A549 (cell line): ENCODE measurements at regions not wholly inside any gene's neighbourhood (a gene's known extent, or its start where the extent isn't known, plus 50 kb on each side); places are given as distances from the start of the nearest gene placed in this dataset.
A peak's percentile ranks its signal among the peaks of the same experiment; 100 is the strongest.

Experiments used
- ATAC-seq, 2 experiments: fragments of 200-7000 bp in 1 of 2; fragments of >200 bp in 1 of 2; cut with Nextera tagmentation in 1 of 2; cut with Tn5 transposase in 1 of 2; 3 replicates each; pipeline versions ENCODE4 v1.8.0 to v1.9.1; 2018 to 2020; ENCODE audit warnings: mild to moderate bottlenecking in 1 of 2, moderate library complexity in 1 of 2
- CTCF ChIA-PET: fragments of 300-600 bp; sonication (Branson Sonifier 250); formaldehyde crosslinking; extraction: SDS; loops from one replicate; lab custom pipeline; 2021; ENCODE audit warnings: antibody characterized with exemption, inconsistent platforms; lab: Yijun Ruan, JAX
- POLR2A ChIA-PET: fragments of 350-600 bp; formaldehyde crosslinking; extraction: SDS; loops from one replicate; lab custom pipeline; 2021; ENCODE audit warnings: antibody characterized with exemption, inconsistent platforms; lab: Yijun Ruan, JAX
- DNase-seq, 2 experiments: peaks; one replicate each; pipeline versions ENCODE4 v3.0.0 to v3.0.0-alpha.2; 2011 to 2016; ENCODE audit warnings: low read depth in 1 of 2, low spot score in 1 of 2
- FAIRE-seq: peaks from 2 replicates; lab custom pipeline; 2011; peaks lifted over from hg19 to GRCh38; lab: Jason Lieb, UNC
- H3K27ac ChIP-seq, 2 experiments: fragments of >200 bp; sonication (Bioruptor Twin); formaldehyde crosslinking; 3 replicates each; pipeline ENCODE4 v1.5.1; 2016 to 2017
- H3K4me1 ChIP-seq: fragments of >200 bp; sonication (Bioruptor Twin); formaldehyde crosslinking; 3 replicates; pipeline ENCODE4 v1.6.1; 2016
- H3K4me2 ChIP-seq: fragments of >200 bp; sonication (Bioruptor Twin); formaldehyde crosslinking; 3 replicates; pipeline ENCODE4 v1.6.1; 2016
- H3K4me3 ChIP-seq: fragments of >200 bp; sonication (Bioruptor Twin); formaldehyde crosslinking; 3 replicates; pipeline ENCODE4 v1.5.1; 2016
- H3K9me3 ChIP-seq: fragments of >200 bp; sonication (Bioruptor Twin); formaldehyde crosslinking; 3 replicates; pipeline ENCODE4 v1.6.1; 2016
- BHLHE40 ChIP-seq: IDR thresholded peaks from 2 replicates; pipeline ENCODE4 v1.6.1; 2012; ENCODE audit warnings: low read depth, low read length, inconsistent platforms
- CBX2 ChIP-seq: fragments of 200-600 bp; sonication (generic); IDR thresholded peaks from 2 replicates; pipeline ENCODE4 v1.6.1; 2016; ENCODE audit warnings: low read depth, mild to moderate bottlenecking, borderline replicate concordance
- CBX8 ChIP-seq: fragments of 200-600 bp; sonication (generic); IDR thresholded peaks from 2 replicates; pipeline ENCODE4 v1.6.1; 2016
- CEBPB ChIP-seq, 2 experiments: fragments of >200 bp in 1 of 2; sonication (Bioruptor Twin) in 1 of 2; formaldehyde crosslinking in 1 of 2; IDR thresholded peaks; 2 replicates each; pipeline ENCODE4 v1.6.1; 2012 to 2016
- EHF ChIP-seq: fragments of 250-450 bp; sonication (Bioruptor Pico); IDR thresholded peaks from 2 replicates; pipeline ENCODE4 v1.5.0; 2020; ENCODE audit warnings: mild to moderate bottlenecking
- ESRRA ChIP-seq: fragments of 150-350 bp; IDR thresholded peaks from 2 replicates; pipeline ENCODE4 v1.6.1; 2014; ENCODE audit warnings: mild to moderate bottlenecking, low read length, borderline replicate concordance
- FOSB ChIP-seq: fragments of 250-450 bp; sonication (Bioruptor Pico); IDR thresholded peaks from 2 replicates; pipeline ENCODE4 v1.5.0; 2020; ENCODE audit warnings: mild to moderate bottlenecking, moderate library complexity
- FOSL2 ChIP-seq, 2 experiments: fragments of 450-650 bp in 1 of 2; fragments of >200 bp in 1 of 2; sonication (Bioruptor Twin) in 1 of 2; formaldehyde crosslinking; IDR thresholded peaks; 2 replicates each; pipeline versions ENCODE4 v1.5.0 to v1.6.1; 2016 to 2020; ENCODE audit warnings: mild to moderate bottlenecking in 1 of 2, moderate library complexity in 1 of 2
- GATA3 ChIP-seq: IDR thresholded peaks from 2 replicates; pipeline ENCODE4 v1.6.1; 2012; ENCODE audit warnings: borderline replicate concordance
- HOXB13 ChIP-seq: fragments of 250-450 bp; sonication (Bioruptor Pico); IDR thresholded peaks from 2 replicates; pipeline ENCODE4 v1.5.0; 2020; ENCODE audit warnings: low read depth, mild to moderate bottlenecking, moderate library complexity
- JUN ChIP-seq, 2 experiments: fragments of >200 bp; sonication (Bioruptor Twin); formaldehyde crosslinking; IDR thresholded peaks; 2 replicates in 1 of 2; 3 replicates in 1 of 2; pipeline ENCODE4 v1.6.1; 2016 to 2017
- MAFK ChIP-seq: fragments of 450-650 bp; IDR thresholded peaks from 2 replicates; pipeline ENCODE4 v1.6.1; 2014; ENCODE audit not compliant: partially characterized antibody
- MAZ ChIP-seq: fragments of 150-350 bp; IDR thresholded peaks from 2 replicates; pipeline ENCODE4 v1.6.1; 2014; ENCODE audit warnings: antibody characterized with exemption, low read depth, low read length, borderline replicate concordance
- MYC ChIP-seq: IDR thresholded peaks from 2 replicates; pipeline ENCODE4 v1.6.1; 2012; ENCODE audit warnings: mild to moderate bottlenecking, inconsistent platforms, low read length, improper control_type of control experiment, borderline replicate concordance
- NFE2L2 ChIP-seq: fragments of 150-350 bp; conservative IDR thresholded peaks from 2 replicates; pipeline ENCODE4 v1.6.1; 2014; ENCODE audit warnings: low read length
- NR3C1 ChIP-seq: fragments of >200 bp; sonication (Bioruptor Twin); formaldehyde crosslinking; IDR thresholded peaks from 3 replicates; pipeline ENCODE4 v1.6.1; 2017
- RAD21 ChIP-seq, 2 experiments: fragments of >200 bp in 1 of 2; sonication (Bioruptor Twin) in 1 of 2; formaldehyde crosslinking in 1 of 2; IDR thresholded peaks in 1 of 2; conservative IDR thresholded peaks in 1 of 2; 2 replicates in 1 of 2; 3 replicates in 1 of 2; pipeline ENCODE4 v1.6.1; 2012 to 2018; ENCODE audit warnings: inconsistent platforms in 1 of 2
- RCOR1 ChIP-seq: fragments of 150-350 bp; IDR thresholded peaks from 2 replicates; pipeline ENCODE4 v1.6.1; 2014; ENCODE audit warnings: antibody characterized with exemption, low read length, low read depth
- RFX5 ChIP-seq: fragments of 450-650 bp; IDR thresholded peaks from 2 replicates; pipeline ENCODE4 v1.7.1; 2014; ENCODE audit warnings: antibody characterized with exemption, mild to moderate bottlenecking, moderate library complexity
- RNF2 ChIP-seq: fragments of 200-600 bp; sonication (generic); IDR thresholded peaks from 2 replicates; pipeline ENCODE4 v1.6.1; 2016; ENCODE audit warnings: low read depth, mild to moderate bottlenecking, antibody characterized with exemption, moderate library complexity, borderline replicate concordance
- SMC3 ChIP-seq: fragments of >200 bp; sonication (Bioruptor Twin); formaldehyde crosslinking; IDR thresholded peaks from 3 replicates; pipeline ENCODE4 v1.6.1; 2018; ENCODE audit warnings: inconsistent platforms
- SREBF2 ChIP-seq: fragments of 450-650 bp; IDR thresholded peaks from 2 replicates; pipeline ENCODE4 v1.6.1; 2014; ENCODE audit warnings: mild to moderate bottlenecking, moderate library complexity
- TFCP2L1 ChIP-seq: fragments of 250-450 bp; sonication (Bioruptor Pico); IDR thresholded peaks from 2 replicates; pipeline ENCODE4 v1.5.0; 2021; ENCODE audit warnings: mild to moderate bottlenecking
- WGBS: methylation state at CpG from one replicate; pipeline ENCODE4 v1.1.6; 2017; ENCODE audit errors: missing lambda C conversion rate; 5-methylcytosine and 5-hydroxymethylcytosine counted together
- TF ChIP-seq, protein P1 (sequence below): fragments of >200 bp; sonication (Bioruptor Twin); formaldehyde crosslinking; IDR thresholded peaks from 3 replicates; pipeline ENCODE4 v1.6.1; 2016
- TF ChIP-seq, protein P2 (sequence below): fragments of >200 bp; sonication (Bioruptor Twin); formaldehyde crosslinking; IDR thresholded peaks from 3 replicates; pipeline ENCODE4 v1.5.1; 2016
- TF ChIP-seq, protein P3 (sequence below): fragments of >200 bp; sonication (Bioruptor Twin); formaldehyde crosslinking; IDR thresholded peaks from 2 replicates; pipeline ENCODE4 v1.6.1; 2016

DNA sequence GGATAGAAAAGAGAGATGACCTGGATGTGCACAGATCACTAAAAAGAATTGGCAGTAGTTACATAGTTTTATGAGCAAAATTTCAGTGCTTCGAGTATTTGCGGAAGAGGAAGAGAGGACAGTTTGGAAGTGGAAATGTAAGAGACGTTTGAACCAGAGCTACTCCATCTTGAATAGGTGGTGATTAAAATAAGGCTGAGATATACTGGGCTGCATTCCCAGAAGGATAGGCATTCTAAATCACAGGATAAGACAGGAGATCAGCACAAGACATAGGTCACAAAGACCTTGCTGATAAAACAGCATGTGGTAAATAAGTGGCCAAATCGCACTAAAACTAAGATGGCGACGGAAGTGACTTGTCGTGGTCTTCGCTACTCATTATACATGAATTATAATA is 453.3 kb downstream of the COL11A1 start:
- peak overlapping the region; percentile 34; the same call in 1 of the 3 replicates for H3K4me2 ChIP-seq
- FAIRE-seq = no peak
- CTCF ChIA-PET = no interaction called here

DNA sequence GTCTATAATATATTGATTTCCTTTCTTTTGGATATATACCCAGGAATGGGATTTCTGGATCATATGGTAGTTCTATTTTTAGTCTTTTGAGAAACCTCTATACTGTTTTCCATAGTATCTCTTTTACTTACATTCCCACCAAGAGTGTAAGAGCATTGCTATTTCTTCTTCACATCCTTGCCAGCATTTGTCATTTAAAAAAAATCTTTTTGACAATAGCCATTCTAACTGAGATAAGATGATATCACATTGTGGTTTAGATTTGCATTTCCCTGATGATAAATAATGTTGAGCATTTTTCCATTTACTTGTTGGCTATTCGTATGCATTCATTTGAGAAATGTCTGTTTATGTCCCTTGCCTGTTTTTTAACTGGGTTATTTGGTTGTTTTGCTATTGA is 467.4 kb downstream of the COL11A1 start:
- Histone ChIP-seq H3K4me1 (no peaks in the 10 kb centered on the region), H3K9me3 (no peaks in the 10 kb centered on the region), H3K27ac (no peak overlapping the region), H3K4me3 (no peak overlapping the region), H3K4me2 (no peak overlapping the region)
- 25% methylated on average over 1 of the region's 1 CpG for WGBS
- ChIA-PET POLR2A (no interaction called here), CTCF (no interaction called here)
- no peak for FAIRE-seq
- no peak for ATAC-seq
- DNase-seq = no peak
- TF ChIP-seq FOSL2 (IDR thresholded peaks at IDR 0.05) (no peak), FOSL2 (CRISPR knock-in tag; IDR thresholded peaks at IDR 0.05) (no peak), MAZ (no peak), MYC (no peak), GATA3 (no peak), FOSB (no peak), SREBF2 (no peak), EHF (no peak), CBX2 (no peak), RFX5 (no peak), ESRRA (no peak), BHLHE40 (no peak)

More for the DNA sequence above, 453.3 kb downstream of the COL11A1 start:
- TF ChIP-seq, protein P1, sequence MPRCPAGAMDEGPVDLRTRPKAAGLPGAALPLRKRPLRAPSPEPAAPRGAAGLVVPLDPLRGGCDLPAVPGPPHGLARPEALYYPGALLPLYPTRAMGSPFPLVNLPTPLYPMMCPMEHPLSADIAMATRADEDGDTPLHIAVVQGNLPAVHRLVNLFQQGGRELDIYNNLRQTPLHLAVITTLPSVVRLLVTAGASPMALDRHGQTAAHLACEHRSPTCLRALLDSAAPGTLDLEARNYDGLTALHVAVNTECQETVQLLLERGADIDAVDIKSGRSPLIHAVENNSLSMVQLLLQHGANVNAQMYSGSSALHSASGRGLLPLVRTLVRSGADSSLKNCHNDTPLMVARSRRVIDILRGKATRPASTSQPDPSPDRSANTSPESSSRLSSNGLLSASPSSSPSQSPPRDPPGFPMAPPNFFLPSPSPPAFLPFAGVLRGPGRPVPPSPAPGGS = no peak
- TF ChIP-seq SMC3 = no peak
- no peak for TF ChIP-seq MAFK
- TF ChIP-seq RNF2 = no peak
- TF ChIP-seq RFX5 = no peak
- no peak for TF ChIP-seq JUN (IDR thresholded peaks at IDR 0.05)
- TF ChIP-seq NR3C1 = no peak
- TF ChIP-seq BHLHE40 = no peak
- no peak for TF ChIP-seq RCOR1
- no peak for TF ChIP-seq SREBF2
- TF ChIP-seq, protein P2, sequence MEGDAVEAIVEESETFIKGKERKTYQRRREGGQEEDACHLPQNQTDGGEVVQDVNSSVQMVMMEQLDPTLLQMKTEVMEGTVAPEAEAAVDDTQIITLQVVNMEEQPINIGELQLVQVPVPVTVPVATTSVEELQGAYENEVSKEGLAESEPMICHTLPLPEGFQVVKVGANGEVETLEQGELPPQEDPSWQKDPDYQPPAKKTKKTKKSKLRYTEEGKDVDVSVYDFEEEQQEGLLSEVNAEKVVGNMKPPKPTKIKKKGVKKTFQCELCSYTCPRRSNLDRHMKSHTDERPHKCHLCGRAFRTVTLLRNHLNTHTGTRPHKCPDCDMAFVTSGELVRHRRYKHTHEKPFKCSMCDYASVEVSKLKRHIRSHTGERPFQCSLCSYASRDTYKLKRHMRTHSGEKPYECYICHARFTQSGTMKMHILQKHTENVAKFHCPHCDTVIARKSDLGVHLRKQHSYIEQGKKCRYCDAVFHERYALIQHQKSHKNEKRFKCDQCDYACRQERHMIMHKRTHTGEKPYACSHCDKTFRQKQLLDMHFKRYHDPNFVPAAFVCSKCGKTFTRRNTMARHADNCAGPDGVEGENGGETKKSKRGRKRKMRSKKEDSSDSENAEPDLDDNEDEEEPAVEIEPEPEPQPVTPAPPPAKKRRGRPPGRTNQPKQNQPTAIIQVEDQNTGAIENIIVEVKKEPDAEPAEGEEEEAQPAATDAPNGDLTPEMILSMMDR = no peak
- no peak for TF ChIP-seq HOXB13 (CRISPR knock-in tag)
- no peak for TF ChIP-seq CBX8
- WGBS = 61% methylated on average over 8 of the region's 8 CpGs
- DNase-seq (no peak), ATAC-seq (no peak)
- Histone ChIP-seq H3K9me3 (no peaks in the 10 kb centered on the region), H3K4me3 (no peak overlapping the region), H3K4me1 (no peaks in the 10 kb centered on the region), H3K27ac (no peak overlapping the region)
- POLR2A ChIA-PET = no interaction called here

DNA sequence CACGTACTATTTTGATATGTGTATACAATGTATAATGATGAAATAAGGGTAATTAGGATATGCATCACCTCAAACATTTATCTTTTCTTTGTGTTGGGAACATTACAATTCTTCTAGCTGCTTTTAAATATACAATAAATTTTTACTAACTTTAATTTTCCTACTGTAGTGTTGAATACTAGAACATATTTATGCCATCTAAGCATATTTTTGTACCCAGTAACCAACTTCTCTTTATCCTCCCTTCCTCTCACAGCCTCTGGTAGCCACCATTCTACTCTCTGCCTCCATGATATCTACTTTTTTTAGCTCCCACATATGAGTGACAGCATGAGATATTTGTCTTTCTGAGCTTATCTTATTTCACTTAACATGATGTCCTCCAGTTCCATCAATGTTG is 468.0 kb downstream of the COL11A1 start:
- TF ChIP-seq RFX5 (no peak), NFE2L2 (no peak), CEBPB (IDR thresholded peaks at IDR 0.05) (no peak), TFCP2L1 (CRISPR knock-in tag) (no peak), MAFK (peak; percentile 38), RAD21 (conservative IDR thresholded peaks at IDR 0.05 in 1 of 2, IDR thresholded peaks at IDR 0.05 in 1 of 2) (no peak)
- TF ChIP-seq, protein P2 = no peak
- TF ChIP-seq, protein P3, sequence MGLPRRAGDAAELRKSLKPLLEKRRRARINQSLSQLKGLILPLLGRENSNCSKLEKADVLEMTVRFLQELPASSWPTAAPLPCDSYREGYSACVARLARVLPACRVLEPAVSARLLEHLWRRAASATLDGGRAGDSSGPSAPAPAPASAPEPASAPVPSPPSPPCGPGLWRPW = no peak
- WGBS = 24% methylated on average over 1 of the region's 1 CpG
- Histone ChIP-seq H3K4me1 (no peaks in the 10 kb centered on the region), H3K27ac (no peak overlapping the region), H3K4me3 (no peak overlapping the region), H3K4me2 (no peak overlapping the region), H3K9me3 (no peaks in the 10 kb centered on the region)
- POLR2A ChIA-PET = no interaction called here
- no peak for FAIRE-seq
- CTCF ChIA-PET = no interaction called here
- no peak for ATAC-seq
- DNase-seq = no peak
